K562 (cell line): ENCODE measurements at regions not wholly inside any gene's neighbourhood (a gene's known extent, or its start where the extent isn't known, plus 50 kb on each side); places are given as distances from the start of the nearest gene placed in this dataset.

Experiments used
- BCLAF1 ChIP-seq, 2 experiments: fragments of 450-650 bp in 1 of 2; IDR thresholded peaks; 2 replicates each; pipeline ENCODE4 v1.6.1; 2011 to 2017; ENCODE audit warnings: low read depth in 2 of 2, antibody characterized with exemption in 1 of 2, borderline replicate concordance in 1 of 2, low read length in 1 of 2, mild to moderate bottlenecking in 1 of 2, mixed read lengths in 1 of 2; ENCODE audit not compliant: control insufficient read depth in 1 of 2
- BRF2 ChIP-seq: IDR thresholded peaks from 3 replicates; pipeline ENCODE4 v1.6.1; 2011; ENCODE audit warnings: borderline replicate concordance, mild to moderate bottlenecking; ENCODE audit not compliant: insufficient read length, insufficient read depth
- CC2D1A ChIP-seq: fragments of 450-650 bp; IDR thresholded peaks from 2 replicates; pipeline ENCODE4 v1.6.1; 2017; ENCODE audit warnings: mild to moderate bottlenecking
- CCAR2 ChIP-seq: fragments of 200-400 bp; formaldehyde crosslinking; IDR thresholded peaks from 2 replicates; pipeline ENCODE4 v1.6.1; 2017; ENCODE audit warnings: mild to moderate bottlenecking, low read depth, low read length
- JUNB ChIP-seq: fragments of 450-650 bp; formaldehyde crosslinking; conservative IDR thresholded peaks from 2 replicates; pipeline ENCODE4 v1.4.0; 2020; ENCODE audit warnings: mild to moderate bottlenecking
- KLF13 ChIP-seq: fragments of 450-650 bp; IDR thresholded peaks from 2 replicates; pipeline ENCODE4 v1.6.1; 2016; ENCODE audit warnings: missing genetic modification characterization, low read depth, mild to moderate bottlenecking, missing compliant biosample characterization, moderate library complexity, borderline replicate concordance
- MED1 ChIP-seq: sonication (generic); formaldehyde crosslinking; IDR thresholded peaks from 2 replicates; pipeline ENCODE4 v1.8.1; 2023; ENCODE audit warnings: missing genetic modification reagents, borderline replicate concordance
- PCBP2 ChIP-seq: fragments of 200-400 bp; formaldehyde crosslinking; IDR thresholded peaks from 2 replicates; pipeline ENCODE4 v1.6.1; 2018; ENCODE audit warnings: low read length, low read depth, mild to moderate bottlenecking, moderate library complexity; ENCODE audit not compliant: poor library complexity, severe bottlenecking
- REST ChIP-seq, 2 experiments: fragments of 450-650 bp; formaldehyde crosslinking in 1 of 2; IDR thresholded peaks; 2 replicates each; pipeline versions ENCODE4 v1.4.0 to v1.6.1; 2014 to 2020; ENCODE audit warnings: mild to moderate bottlenecking in 2 of 2, borderline replicate concordance in 1 of 2, low read depth in 1 of 2
- SP1 ChIP-seq: sonication (generic); formaldehyde crosslinking; IDR thresholded peaks from 2 replicates; pipeline ENCODE4 v1.8.1; 2022; ENCODE audit warnings: mild to moderate bottlenecking, missing genetic modification reagents
- ZBTB43 ChIP-seq: sonication (generic); formaldehyde crosslinking; IDR thresholded peaks from 2 replicates; pipeline ENCODE4 v1.8.0; 2023; ENCODE audit warnings: mild to moderate bottlenecking, missing genetic modification reagents
- ZNF217 ChIP-seq: sonication (generic); formaldehyde crosslinking; IDR thresholded peaks from 2 replicates; pipeline ENCODE4 v1.8.0; 2022; ENCODE audit warnings: mild to moderate bottlenecking, missing genetic modification reagents
- ZNF449 ChIP-seq: fragments of 250-450 bp; sonication (Bioruptor Pico); IDR thresholded peaks from 2 replicates; pipeline ENCODE4 v1.8.0; 2022; ENCODE audit warnings: moderate library complexity, mild to moderate bottlenecking, inconsistent platforms
- ZNF717 ChIP-seq: fragments of 250-450 bp; sonication (Bioruptor Pico); IDR thresholded peaks from 2 replicates; pipeline ENCODE4 v1.5.0; 2021

- TF ChIP-seq CC2D1A: no peak
- TF ChIP-seq SP1 (CRISPR knock-in tag): no peak
- TF ChIP-seq ZNF449 (CRISPR knock-in tag): no peak
- TF ChIP-seq CCAR2: no peak
- TF ChIP-seq ZBTB43 (CRISPR knock-in tag): no peak
- TF ChIP-seq REST (IDR thresholded peaks at IDR 0.05; ENCODE audit: borderline replicate concordance): no peak
- no peak for TF ChIP-seq REST (CRISPR knock-in tag; IDR thresholded peaks at IDR 0.05; ENCODE audit: low read depth)
- TF ChIP-seq MED1 (CRISPR knock-in tag): no peak
- TF ChIP-seq KLF13 (tag): no peak
- no peak for TF ChIP-seq PCBP2
- TF ChIP-seq BRF2: no peak
- no peak for TF ChIP-seq ZNF717 (CRISPR knock-in tag)
- no peak for TF ChIP-seq JUNB
- no peak for TF ChIP-seq BCLAF1 (IDR thresholded peaks at IDR 0.05; ENCODE audit: borderline replicate concordance in 1 of 2, control insufficient read depth in 1 of 2, low read depth in 2 of 2, low read length in 1 of 2)
- no peak for TF ChIP-seq ZNF217 (CRISPR knock-in tag)
These were observed 288.4 kb downstream of the LHFPL1 start for GRCh38 chrX:112391313-112391712.
